Stimulated activated CD4-positive, alpha-beta T cell treated with anti-CD3 and anti-CD28 coated beads, Interleukin-12 subunit alpha, Interleukin-12 subunit beta, amount 100 ng/mL, for 48 hours (primary cell): ENCODE measurements at regions not wholly inside any gene's neighbourhood (a gene's known extent, or its start where the extent isn't known, plus 50 kb on each side); places are given as distances from the start of the nearest gene placed in this dataset.

Source experiments
- DNase-seq, 3 donors: peaks; one replicate each; pipeline ENCODE4 v3.0.0-alpha.2; 2020; ENCODE audit warnings: low read depth in 2 of 3, low spot score in 1 of 3

GRCh38 chr6:170022291-170022722 lies 268.6 kb downstream of the DLL1 start:
- no peak for DNase-seq

GRCh38 chr6:170021579-170021978 lies 269.3 kb downstream of the DLL1 start:
- DNase-seq = no peak

GRCh38 chr6:170019818-170020583 lies 268.6 kb downstream of the ERMARD start:
- DNase-seq = no peak

- DNase-seq = no peak
Measured at GRCh38 chr6:170018936-170019817, 267.8 kb downstream of the ERMARD start.

- no peak for DNase-seq
Measured at GRCh38 chr6:170018422-170018935, 267.1 kb downstream of the ERMARD start.

- DNase-seq = no peak
Measured at GRCh38 chr6:170017603-170018320, 266.3 kb downstream of the ERMARD start.

GRCh38 chr6:170013815-170014214 lies 262.4 kb downstream of the ERMARD start:
- no peak for DNase-seq

- no peak for DNase-seq
Measured at GRCh38 chr6:170012037-170012330, 260.6 kb downstream of the ERMARD start.

- DNase-seq = no peak
Measured at GRCh38 chr6:170011204-170012036, 260.0 kb downstream of the ERMARD start.

- DNase-seq = no peak
Measured at GRCh38 chr6:170010665-170011203, 259.3 kb downstream of the ERMARD start.

- no peak for DNase-seq
Measured at GRCh38 chr6:170008294-170008785, 256.9 kb downstream of the ERMARD start.

GRCh38 chr6:170007468-170008293 lies 256.3 kb downstream of the ERMARD start:
- DNase-seq = no peak

GRCh38 chr6:170006900-170007467 lies 255.6 kb downstream of the ERMARD start:
- DNase-seq = no peak

- no peak for DNase-seq
Measured at GRCh38 chr6:170006071-170006899, 254.9 kb downstream of the ERMARD start.

- DNase-seq = no peak
Measured at GRCh38 chr6:170005665-170006064, 254.2 kb downstream of the ERMARD start.

GRCh38 chr6:170004585-170005210 lies 253.3 kb downstream of the ERMARD start:
- DNase-seq = no peak

- no peak for DNase-seq
Measured at GRCh38 chr6:170003451-170004160, 252.2 kb downstream of the ERMARD start.
